ENCODE measurements at regions not wholly inside any gene's neighbourhood (a gene's known extent, or its start where the extent isn't known, plus 50 kb on each side); places are given as distances from the start of the nearest gene placed in this dataset.

GRCh38 chrX:69278031-69278687, 112.9 kb upstream of the PJA1 start:
- DNase-seq (ENCODE audit: low spot score) = no peak

- no peak for DNase-seq (ENCODE audit: low spot score)
Observed at GRCh38 chrX:69277369-69277990, 112.2 kb upstream of the PJA1 start.

GRCh38 chrX:69268611-69269010, 103.4 kb upstream of the PJA1 start:
- peak; percentile 20 for DNase-seq (ENCODE audit: low spot score)

GRCh38 chrX:69264158-69264581, 98.9 kb upstream of the PJA1 start:
- no peak for DNase-seq (ENCODE audit: low spot score)

GRCh38 chrX:69263251-69263820, 98.1 kb upstream of the PJA1 start:
- DNase-seq (ENCODE audit: low spot score) = no peak

GRCh38 chrX:69262036-69262936, 97.0 kb upstream of the PJA1 start:
- no peak for DNase-seq (ENCODE audit: low spot score)

- DNase-seq (ENCODE audit: low spot score) = no peak
Observed at GRCh38 chrX:69260169-69260568, 94.9 kb upstream of the PJA1 start.

- no peak for DNase-seq (ENCODE audit: low spot score)
Observed at GRCh38 chrX:69258893-69259292, 93.6 kb upstream of the PJA1 start.

- no peak for DNase-seq (ENCODE audit: low spot score)
Observed at GRCh38 chrX:69257499-69258127, 92.4 kb upstream of the PJA1 start.

GRCh38 chrX:69256291-69256565, 91.0 kb upstream of the PJA1 start:
- no peak for DNase-seq (ENCODE audit: low spot score)

GRCh38 chrX:69255441-69256290, 90.4 kb upstream of the PJA1 start:
- no peak for DNase-seq (ENCODE audit: low spot score)

GRCh38 chrX:69253821-69254220, 88.6 kb upstream of the PJA1 start:
- DNase-seq (ENCODE audit: low spot score) = no peak

GRCh38 chrX:69243276-69243675, 78.0 kb upstream of the PJA1 start:
- no peak for DNase-seq (ENCODE audit: low spot score)

- DNase-seq (ENCODE audit: low spot score) = no peak
Observed at GRCh38 chrX:69238887-69239231, 73.6 kb upstream of the PJA1 start.

- DNase-seq (ENCODE audit: low spot score) = no peak
Observed at GRCh38 chrX:69238114-69238886, 73.0 kb upstream of the PJA1 start.

- no peak for DNase-seq (ENCODE audit: low spot score)
Observed at GRCh38 chrX:69237236-69237635, 72.0 kb upstream of the PJA1 start.

- no peak for DNase-seq (ENCODE audit: low spot score)
Observed at GRCh38 chrX:69236641-69237040, 71.4 kb upstream of the PJA1 start.

GRCh38 chrX:69234624-69235023, 69.4 kb upstream of the PJA1 start:
- no peak for DNase-seq (ENCODE audit: low spot score)

- no peak for DNase-seq (ENCODE audit: low spot score)
Observed at GRCh38 chrX:69232945-69233344, 67.7 kb upstream of the PJA1 start.

GRCh38 chrX:69231903-69232302, 66.7 kb upstream of the PJA1 start:
- no peak for DNase-seq (ENCODE audit: low spot score)

Measured in HT-29 (cell line).